Astrocyte of the spinal cord (primary cell): ENCODE measurements at regions not wholly inside any gene's neighbourhood (a gene's known extent, or its start where the extent isn't known, plus 50 kb on each side); places are given as distances from the start of the nearest gene placed in this dataset.
"Not testable (repeated sequence)": the region's sequence is repeated elsewhere in the genome, so short reads cannot be mapped to it uniquely, and the experiment has no call there.

Experiments used
- DNase-seq: peaks from one replicate; pipeline ENCODE4 v3.0.0; 2011; ENCODE audit warnings: low read depth, low spot score
- H3K4me3 ChIP-seq: 2 replicates; pipeline ENCODE4 v1.5.1; 2011; ENCODE audit warnings: low read depth, mild to moderate bottlenecking, low read length, moderate library complexity
- CTCF ChIP-seq: IDR thresholded peaks from 2 replicates; pipeline ENCODE4 v1.5.1; 2012; ENCODE audit warnings: low read depth, mild to moderate bottlenecking, low read length, inconsistent platforms
- in situ Hi-C: cut with HindIII; loops from 2 replicates; pipeline ENCODE4 v1.10.0; 2017; ENCODE audit warnings: low sequenced_read_pairs

GRCh38 chr10:123275136-123275564 is 120.9 kb downstream of the BUB3 start:
- no peak for TF ChIP-seq CTCF
- H3K4me3 ChIP-seq: no peak overlapping the region
- DNase-seq: no peak
- in situ Hi-C loops: no loop called here

GRCh38 chr10:123278445-123278844 is 124.2 kb downstream of the BUB3 start:
- no peak for TF ChIP-seq CTCF
- in situ Hi-C loops: no loop called here
- no peak for DNase-seq
- no peak overlapping the region for H3K4me3 ChIP-seq

- DNase-seq, H3K4me3 ChIP-seq, in situ Hi-C loops: not testable (repeated sequence)
These were observed 129.2 kb downstream of the BUB3 start for GRCh38 chr10:123283371-123283770.

- H3K4me3 ChIP-seq: no peak overlapping the region
- in situ Hi-C loops: no loop called here
- no peak for TF ChIP-seq CTCF
- no peak for DNase-seq
These were observed 129.8 kb downstream of the BUB3 start for GRCh38 chr10:123284022-123284421.

- peak; percentile 23 for DNase-seq
- TF ChIP-seq CTCF: no peak
- no peak overlapping the region for H3K4me3 ChIP-seq
- in situ Hi-C loops: no loop called here
These were observed 133.5 kb downstream of the BUB3 start for GRCh38 chr10:123287594-123288247.

- in situ Hi-C loops: no loop called here
- DNase-seq: no peak
- H3K4me3 ChIP-seq: no peak overlapping the region
- TF ChIP-seq CTCF: no peak
These were observed 135.2 kb downstream of the BUB3 start for GRCh38 chr10:123289432-123289831.

- in situ Hi-C loops: no loop called here
- TF ChIP-seq CTCF: no peak
- DNase-seq: no peak
- no peak overlapping the region for H3K4me3 ChIP-seq
These were observed 139.9 kb downstream of the BUB3 start for GRCh38 chr10:123294109-123294508.
